WTC11 (cell line): ENCODE measurements at regions not wholly inside any gene's neighbourhood (a gene's known extent, or its start where the extent isn't known, plus 50 kb on each side); places are given as distances from the start of the nearest gene placed in this dataset.

Experiments used
- ELF4 ChIP-seq: sonication (generic); formaldehyde crosslinking; IDR thresholded peaks from 2 replicates; pipeline ENCODE4 v1.8.1; 2022; ENCODE audit warnings: low read depth, mild to moderate bottlenecking, moderate library complexity, missing genetic modification reagents
- ETV6 ChIP-seq: sonication (generic); formaldehyde crosslinking; IDR thresholded peaks from 2 replicates; pipeline ENCODE4 v1.8.1; 2022; ENCODE audit warnings: mild to moderate bottlenecking, missing genetic modification reagents
- IRF2 ChIP-seq: sonication (generic); formaldehyde crosslinking; IDR thresholded peaks from 2 replicates; pipeline ENCODE4 v1.8.0; 2022; ENCODE audit warnings: low read depth, missing genetic modification reagents, borderline replicate concordance
- JUN ChIP-seq: sonication (generic); formaldehyde crosslinking; IDR thresholded peaks from 2 replicates; pipeline ENCODE4 v1.8.0; 2023; ENCODE audit warnings: mild to moderate bottlenecking, missing genetic modification reagents
- NFYB ChIP-seq: sonication (generic); formaldehyde crosslinking; conservative IDR thresholded peaks from 2 replicates; pipeline ENCODE4 v1.8.0; 2022; ENCODE audit warnings: low read depth, missing genetic modification reagents
- NR2C2 ChIP-seq: sonication (generic); formaldehyde crosslinking; IDR thresholded peaks from 2 replicates; pipeline ENCODE4 v1.8.0; 2022; ENCODE audit warnings: mild to moderate bottlenecking, missing genetic modification reagents
- ZNF232 ChIP-seq: sonication (generic); formaldehyde crosslinking; IDR thresholded peaks from 2 replicates; pipeline ENCODE4 v1.8.0; 2022; ENCODE audit warnings: mild to moderate bottlenecking, missing genetic modification reagents
- TF ChIP-seq, protein P1 (sequence below): sonication (generic); formaldehyde crosslinking; IDR thresholded peaks from 2 replicates; pipeline ENCODE4 v1.8.0; 2022; ENCODE audit warnings: mild to moderate bottlenecking, missing genetic modification reagents
- TF ChIP-seq, protein P2 (sequence below): fragments of 200-600 bp; IDR thresholded peaks from 2 replicates; pipeline ENCODE4 v1.8.0; 2022; ENCODE audit warnings: antibody characterized with exemption
- TF ChIP-seq, protein P3 (sequence below): sonication (generic); formaldehyde crosslinking; IDR thresholded peaks from 2 replicates; pipeline ENCODE4 v1.8.0; 2022; ENCODE audit warnings: mild to moderate bottlenecking, missing genetic modification reagents
- TF ChIP-seq, protein P4 (sequence below): fragments of 250-450 bp; sonication (Bioruptor Pico); conservative IDR thresholded peaks from 2 replicates; pipeline ENCODE4 v1.9.0; 2021; ENCODE audit warnings: mild to moderate bottlenecking
- TF ChIP-seq, protein P5 (sequence below): sonication (generic); formaldehyde crosslinking; conservative IDR thresholded peaks from 2 replicates; pipeline ENCODE4 v1.8.1; 2023; ENCODE audit warnings: mild to moderate bottlenecking, low read depth, missing genetic modification reagents, moderate library complexity
- TF ChIP-seq, protein P6 (sequence below): sonication (generic); formaldehyde crosslinking; IDR thresholded peaks from 2 replicates; pipeline ENCODE4 v1.8.1; 2023; ENCODE audit warnings: mild to moderate bottlenecking, moderate library complexity, missing genetic modification reagents
- TF ChIP-seq, protein P7 (sequence below): sonication (generic); formaldehyde crosslinking; conservative IDR thresholded peaks from 2 replicates; pipeline ENCODE4 v1.8.1; 2022; ENCODE audit warnings: mild to moderate bottlenecking, missing genetic modification reagents

DNA sequence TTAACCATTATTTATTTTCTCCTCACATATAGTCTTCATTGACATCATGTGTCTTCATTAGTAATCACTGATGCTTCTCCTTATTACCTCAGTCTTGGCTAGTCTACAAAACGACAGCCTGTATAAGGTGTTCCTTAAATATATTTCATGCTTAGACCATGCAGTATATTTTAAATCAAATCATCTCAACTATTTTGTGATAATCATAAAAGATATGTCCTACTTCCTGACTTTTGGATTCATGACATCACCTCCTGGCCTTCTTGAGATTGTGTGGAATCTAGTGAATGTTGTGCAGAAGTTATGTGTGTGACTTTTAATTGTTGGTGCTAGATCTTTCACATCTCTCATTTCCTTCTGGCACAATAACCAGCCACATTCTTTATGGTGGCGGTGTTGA lies 1339.3 kb upstream of the C9orf72 start:
- TF ChIP-seq, protein P1, sequence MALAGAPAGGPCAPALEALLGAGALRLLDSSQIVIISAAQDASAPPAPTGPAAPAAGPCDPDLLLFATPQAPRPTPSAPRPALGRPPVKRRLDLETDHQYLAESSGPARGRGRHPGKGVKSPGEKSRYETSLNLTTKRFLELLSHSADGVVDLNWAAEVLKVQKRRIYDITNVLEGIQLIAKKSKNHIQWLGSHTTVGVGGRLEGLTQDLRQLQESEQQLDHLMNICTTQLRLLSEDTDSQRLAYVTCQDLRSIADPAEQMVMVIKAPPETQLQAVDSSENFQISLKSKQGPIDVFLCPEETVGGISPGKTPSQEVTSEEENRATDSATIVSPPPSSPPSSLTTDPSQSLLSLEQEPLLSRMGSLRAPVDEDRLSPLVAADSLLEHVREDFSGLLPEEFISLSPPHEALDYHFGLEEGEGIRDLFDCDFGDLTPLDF (CRISPR knock-in tag), result no peak
- TF ChIP-seq, protein P2, sequence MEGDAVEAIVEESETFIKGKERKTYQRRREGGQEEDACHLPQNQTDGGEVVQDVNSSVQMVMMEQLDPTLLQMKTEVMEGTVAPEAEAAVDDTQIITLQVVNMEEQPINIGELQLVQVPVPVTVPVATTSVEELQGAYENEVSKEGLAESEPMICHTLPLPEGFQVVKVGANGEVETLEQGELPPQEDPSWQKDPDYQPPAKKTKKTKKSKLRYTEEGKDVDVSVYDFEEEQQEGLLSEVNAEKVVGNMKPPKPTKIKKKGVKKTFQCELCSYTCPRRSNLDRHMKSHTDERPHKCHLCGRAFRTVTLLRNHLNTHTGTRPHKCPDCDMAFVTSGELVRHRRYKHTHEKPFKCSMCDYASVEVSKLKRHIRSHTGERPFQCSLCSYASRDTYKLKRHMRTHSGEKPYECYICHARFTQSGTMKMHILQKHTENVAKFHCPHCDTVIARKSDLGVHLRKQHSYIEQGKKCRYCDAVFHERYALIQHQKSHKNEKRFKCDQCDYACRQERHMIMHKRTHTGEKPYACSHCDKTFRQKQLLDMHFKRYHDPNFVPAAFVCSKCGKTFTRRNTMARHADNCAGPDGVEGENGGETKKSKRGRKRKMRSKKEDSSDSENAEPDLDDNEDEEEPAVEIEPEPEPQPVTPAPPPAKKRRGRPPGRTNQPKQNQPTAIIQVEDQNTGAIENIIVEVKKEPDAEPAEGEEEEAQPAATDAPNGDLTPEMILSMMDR, result no peak
- TF ChIP-seq, protein P3, sequence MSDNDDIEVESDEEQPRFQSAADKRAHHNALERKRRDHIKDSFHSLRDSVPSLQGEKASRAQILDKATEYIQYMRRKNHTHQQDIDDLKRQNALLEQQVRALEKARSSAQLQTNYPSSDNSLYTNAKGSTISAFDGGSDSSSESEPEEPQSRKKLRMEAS, result no peak
- TF ChIP-seq ELF4 (CRISPR knock-in tag) (no peak), JUN (CRISPR knock-in tag) (no peak), IRF2 (no peak), NR2C2 (CRISPR knock-in tag) (no peak), ETV6 (CRISPR knock-in tag) (no peak), NFYB (no peak), ZNF232 (no peak)
- TF ChIP-seq, protein P4, sequence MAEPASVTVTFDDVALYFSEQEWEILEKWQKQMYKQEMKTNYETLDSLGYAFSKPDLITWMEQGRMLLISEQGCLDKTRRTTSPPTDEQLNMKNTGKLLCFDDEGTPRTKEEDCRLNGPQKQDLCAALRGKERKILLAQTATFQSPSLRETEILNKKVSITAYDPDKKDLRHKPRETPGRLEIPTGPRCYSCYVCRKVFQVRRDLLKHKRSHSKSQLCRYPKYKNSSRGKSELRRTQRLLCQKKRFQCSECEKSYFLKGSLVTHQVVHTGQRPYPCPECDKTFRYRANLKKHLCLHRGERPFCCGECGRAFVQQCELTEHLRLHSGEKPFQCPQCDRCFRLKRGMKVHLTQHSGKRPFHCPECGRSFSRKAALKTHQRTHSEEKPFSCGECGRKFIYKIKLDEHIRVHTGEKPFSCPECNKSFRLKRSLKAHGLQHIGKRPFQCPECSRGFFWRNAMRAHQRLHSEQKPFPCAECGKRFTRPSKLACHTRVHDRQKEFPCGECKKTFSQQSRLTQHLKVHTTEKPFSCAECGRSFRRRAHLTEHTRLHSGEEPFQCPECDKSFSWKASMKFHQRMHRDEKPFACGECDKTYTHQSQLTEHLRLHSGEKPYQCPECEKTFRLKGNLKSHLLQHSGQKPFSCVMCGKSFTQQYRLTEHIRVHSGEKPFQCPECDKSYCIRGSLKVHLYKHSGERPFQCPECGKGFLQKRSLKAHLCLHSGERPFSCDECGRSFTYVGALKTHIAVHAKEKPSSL, result no peak
- TF ChIP-seq, protein P5, sequence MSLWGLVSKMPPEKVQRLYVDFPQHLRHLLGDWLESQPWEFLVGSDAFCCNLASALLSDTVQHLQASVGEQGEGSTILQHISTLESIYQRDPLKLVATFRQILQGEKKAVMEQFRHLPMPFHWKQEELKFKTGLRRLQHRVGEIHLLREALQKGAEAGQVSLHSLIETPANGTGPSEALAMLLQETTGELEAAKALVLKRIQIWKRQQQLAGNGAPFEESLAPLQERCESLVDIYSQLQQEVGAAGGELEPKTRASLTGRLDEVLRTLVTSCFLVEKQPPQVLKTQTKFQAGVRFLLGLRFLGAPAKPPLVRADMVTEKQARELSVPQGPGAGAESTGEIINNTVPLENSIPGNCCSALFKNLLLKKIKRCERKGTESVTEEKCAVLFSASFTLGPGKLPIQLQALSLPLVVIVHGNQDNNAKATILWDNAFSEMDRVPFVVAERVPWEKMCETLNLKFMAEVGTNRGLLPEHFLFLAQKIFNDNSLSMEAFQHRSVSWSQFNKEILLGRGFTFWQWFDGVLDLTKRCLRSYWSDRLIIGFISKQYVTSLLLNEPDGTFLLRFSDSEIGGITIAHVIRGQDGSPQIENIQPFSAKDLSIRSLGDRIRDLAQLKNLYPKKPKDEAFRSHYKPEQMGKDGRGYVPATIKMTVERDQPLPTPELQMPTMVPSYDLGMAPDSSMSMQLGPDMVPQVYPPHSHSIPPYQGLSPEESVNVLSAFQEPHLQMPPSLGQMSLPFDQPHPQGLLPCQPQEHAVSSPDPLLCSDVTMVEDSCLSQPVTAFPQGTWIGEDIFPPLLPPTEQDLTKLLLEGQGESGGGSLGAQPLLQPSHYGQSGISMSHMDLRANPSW (CRISPR knock-in tag), result no peak
- TF ChIP-seq, protein P6, sequence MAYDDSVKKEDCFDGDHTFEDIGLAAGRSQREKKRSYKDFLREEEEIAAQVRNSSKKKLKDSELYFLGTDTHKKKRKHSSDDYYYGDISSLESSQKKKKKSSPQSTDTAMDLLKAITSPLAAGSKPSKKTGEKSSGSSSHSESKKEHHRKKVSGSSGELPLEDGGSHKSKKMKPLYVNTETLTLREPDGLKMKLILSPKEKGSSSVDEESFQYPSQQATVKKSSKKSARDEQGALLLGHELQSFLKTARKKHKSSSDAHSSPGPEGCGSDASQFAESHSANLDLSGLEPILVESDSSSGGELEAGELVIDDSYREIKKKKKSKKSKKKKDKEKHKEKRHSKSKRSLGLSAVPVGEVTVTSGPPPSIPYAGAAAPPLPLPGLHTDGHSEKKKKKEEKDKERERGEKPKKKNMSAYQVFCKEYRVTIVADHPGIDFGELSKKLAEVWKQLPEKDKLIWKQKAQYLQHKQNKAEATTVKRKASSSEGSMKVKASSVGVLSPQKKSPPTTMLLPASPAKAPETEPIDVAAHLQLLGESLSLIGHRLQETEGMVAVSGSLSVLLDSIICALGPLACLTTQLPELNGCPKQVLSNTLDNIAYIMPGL (CRISPR knock-in tag), result no peak
- TF ChIP-seq, protein P7, sequence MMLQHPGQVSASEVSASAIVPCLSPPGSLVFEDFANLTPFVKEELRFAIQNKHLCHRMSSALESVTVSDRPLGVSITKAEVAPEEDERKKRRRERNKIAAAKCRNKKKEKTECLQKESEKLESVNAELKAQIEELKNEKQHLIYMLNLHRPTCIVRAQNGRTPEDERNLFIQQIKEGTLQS, result no peak
